Neural cell (in vitro differentiated cells): ENCODE measurements at regions not wholly inside any gene's neighbourhood (a gene's known extent, or its start where the extent isn't known, plus 50 kb on each side); places are given as distances from the start of the nearest gene placed in this dataset.
"Not testable (repeated sequence)": the region's sequence is repeated elsewhere in the genome, so short reads cannot be mapped to it uniquely, and the experiment has no call there.

Experiments used
- CTCF ChIP-seq: fragments of 450-650 bp; IDR thresholded peaks from 2 replicates; pipeline ENCODE4 v1.5.1; 2014; ENCODE audit warnings: antibody characterized with exemption, mild to moderate bottlenecking, moderate library complexity; ENCODE audit not compliant: poor library complexity, severe bottlenecking
- EZH2 ChIP-seq: fragments of 200-600, 300-800 bp; shearing (Covaris generic), sonication (generic); IDR thresholded peaks from 2 replicates; pipeline ENCODE4 v1.6.1; 2014; ENCODE audit warnings: antibody characterized with exemption, low read length, borderline replicate concordance, mild to moderate bottlenecking; ENCODE audit not compliant: insufficient read depth, poor library complexity, severe bottlenecking

GRCh38 chr7:96557598-96557997 is 152.0 kb downstream of the SEM1 start:
- TF ChIP-seq EZH2, CTCF: not testable (repeated sequence)
